IMR-90 (cell line): ENCODE measurements at regions not wholly inside any gene's neighbourhood (a gene's known extent, or its start where the extent isn't known, plus 50 kb on each side); places are given as distances from the start of the nearest gene placed in this dataset.

Experiments used
- ATAC-seq: fragments of 200-7000 bp; cut with Tn5 transposase; 2 replicates; pipeline ENCODE4 v1.9.1; 2020; ENCODE audit warnings: low read depth, mild to moderate bottlenecking, moderate library complexity
- BruUV-seq: library from RNA; stranded (reverse); fragments of 400-500 nt; replicated peaks from 2 replicates; lab custom pipeline; 2021; lab: Mats Ljungman, UMichigan
- CTCF ChIA-PET: fragments of 300-600 bp; formaldehyde crosslinking; extraction: SDS; loops from one replicate; lab custom pipeline; 2021; ENCODE audit warnings: antibody characterized with exemption; lab: Yijun Ruan, JAX
- POLR2A ChIA-PET: fragments of 300-600 bp; sonication (Branson Sonifier 250); formaldehyde crosslinking; loops from one replicate; lab custom pipeline; 2022; ENCODE audit warnings: antibody characterized with exemption; ENCODE audit not compliant: unreplicated experiment; lab: Charles Lee
- DNase-seq: peaks from one replicate; pipeline ENCODE4 v3.0.0; 2013
- H2AFZ ChIP-seq: replicated peaks from 2 replicates; pipeline ENCODE3; 2013; ENCODE audit warnings: low read length, mild to moderate bottlenecking; ENCODE audit not compliant: poor library complexity
- H2AK5ac ChIP-seq: 2 replicates; pipeline ENCODE4 v1.6.1; 2013; ENCODE audit warnings: low read depth, low read length, inconsistent platforms
- H2AK9ac ChIP-seq: replicated peaks from 2 replicates; pipeline ENCODE3; 2013; ENCODE audit warnings: mild to moderate bottlenecking, low read depth, low read length, moderate library complexity; ENCODE audit not compliant: poor library complexity
- H2BK120ac ChIP-seq: 2 replicates; pipeline ENCODE4 v1.6.1; 2013; ENCODE audit warnings: low read depth, low read length, inconsistent platforms
- H2BK15ac ChIP-seq: 3 replicates; pipeline ENCODE4 v1.6.1; 2013; ENCODE audit warnings: low read depth, low read length, inconsistent platforms
- H2BK20ac ChIP-seq: 2 replicates; pipeline ENCODE4 v1.6.1; 2013; ENCODE audit warnings: low read depth, mild to moderate bottlenecking, inconsistent platforms, low read length, moderate library complexity
- H2BK5ac ChIP-seq: 2 replicates; pipeline ENCODE4 v1.6.1; 2013; ENCODE audit warnings: mild to moderate bottlenecking, low read depth, low read length, inconsistent platforms; ENCODE audit not compliant: poor library complexity, severe bottlenecking
- H3K14ac ChIP-seq: replicated peaks from 2 replicates; pipeline ENCODE4 v1.6.1; 2013; ENCODE audit warnings: low read depth, low read length, inconsistent platforms
- H3K18ac ChIP-seq: 2 replicates; pipeline ENCODE4 v1.6.1; 2013; ENCODE audit warnings: low read depth, low read length, control low read depth
- H3K23ac ChIP-seq: 2 replicates; pipeline ENCODE4 v1.6.1; 2013; ENCODE audit warnings: low read depth, low read length, inconsistent platforms
- H3K27ac ChIP-seq: 2 replicates; pipeline ENCODE4 v1.5.1; 2013; ENCODE audit warnings: mild to moderate bottlenecking, control low read depth, low read length; ENCODE audit not compliant: insufficient read depth
- H3K27me3 ChIP-seq: 2 replicates; pipeline ENCODE4 v1.6.1; 2013; ENCODE audit warnings: low read length; ENCODE audit not compliant: control insufficient read depth, insufficient read depth
- H3K36me3 ChIP-seq: 2 replicates; pipeline ENCODE4 v1.6.1; 2013; ENCODE audit warnings: low read length, mixed read lengths; ENCODE audit not compliant: control insufficient read depth, insufficient read depth
- H3K4ac ChIP-seq: 2 replicates; pipeline ENCODE4 v1.6.1; 2013; ENCODE audit warnings: low read depth, low read length, inconsistent platforms
- H3K4me1 ChIP-seq: 2 replicates; pipeline ENCODE4 v1.6.1; 2013; ENCODE audit warnings: low read length, mixed read lengths; ENCODE audit not compliant: control insufficient read depth, insufficient read depth
- H3K4me2 ChIP-seq: 2 replicates; pipeline ENCODE4 v1.6.1; 2013; ENCODE audit warnings: low read depth, mild to moderate bottlenecking, control low read depth, low read length, moderate library complexity
- H3K4me3 ChIP-seq: 2 replicates; pipeline ENCODE4 v1.5.1; 2013; ENCODE audit warnings: low read depth, mild to moderate bottlenecking, control low read depth, low read length, moderate library complexity; ENCODE audit not compliant: insufficient read depth
- H3K56ac ChIP-seq: 2 replicates; pipeline ENCODE4 v1.6.1; 2013; ENCODE audit warnings: low read length, inconsistent platforms; ENCODE audit not compliant: insufficient read depth; ENCODE audit errors: extremely low read depth
- H3K79me1 ChIP-seq, 2 experiments: 2 replicates each; pipeline ENCODE4 v1.6.1; 2013; ENCODE audit warnings: low read length in 2 of 2, inconsistent platforms in 1 of 2, low read depth in 1 of 2
- H3K9ac ChIP-seq: 2 replicates; pipeline ENCODE4 v1.6.1; 2013; ENCODE audit warnings: low read depth, low read length, control low read depth
- H3K9me1 ChIP-seq: 2 replicates; pipeline ENCODE4 v1.6.1; 2013; ENCODE audit warnings: low read length, inconsistent platforms; ENCODE audit not compliant: insufficient read depth
- H3K9me3 ChIP-seq: 2 replicates; pipeline ENCODE4 v1.6.1; 2013; ENCODE audit warnings: low read length; ENCODE audit not compliant: control insufficient read depth, insufficient read depth
- H4K20me1 ChIP-seq: 2 replicates; pipeline ENCODE4 v1.6.1; 2013; ENCODE audit warnings: low read length, inconsistent platforms; ENCODE audit not compliant: insufficient read depth
- H4K5ac ChIP-seq: 2 replicates; pipeline ENCODE4 v1.6.1; 2013; ENCODE audit warnings: mild to moderate bottlenecking, low read depth, low read length, control low read depth
- H4K8ac ChIP-seq, 2 experiments: 2 replicates each; pipeline ENCODE4 v1.6.1; 2013; ENCODE audit warnings: low read depth in 2 of 2, low read length in 2 of 2, control low read depth in 1 of 2, inconsistent platforms in 1 of 2
- H4K91ac ChIP-seq: 2 replicates; pipeline ENCODE4 v1.6.1; 2013; ENCODE audit warnings: low read depth, low read length, inconsistent platforms; ENCODE audit not compliant: insufficient read depth
- BHLHE40 ChIP-seq: fragments of 150-350 bp; IDR thresholded peaks from 2 replicates; pipeline ENCODE4 v1.6.1; 2016; ENCODE audit warnings: mild to moderate bottlenecking, low read depth, low read length
- CEBPB ChIP-seq: IDR thresholded peaks from 2 replicates; pipeline ENCODE4 v1.6.1; 2012; ENCODE audit warnings: low read depth, low read length, improper control_type of control experiment
- CHD1 ChIP-seq: IDR thresholded peaks from 2 replicates; pipeline ENCODE4 v1.6.1; 2012; ENCODE audit warnings: low read depth, low read length, improper control_type of control experiment
- FOS ChIP-seq: fragments of 150-350 bp; IDR thresholded peaks from 2 replicates; pipeline ENCODE4 v1.6.1; 2016; ENCODE audit warnings: low read depth, low read length
- NFE2L2 ChIP-seq: fragments of 150-350 bp; IDR thresholded peaks from 2 replicates; pipeline ENCODE4 v1.6.1; 2016; ENCODE audit warnings: low read depth, mild to moderate bottlenecking, low read length
- POLR2A ChIP-seq: IDR thresholded peaks from 2 replicates; pipeline ENCODE4 v1.6.1; 2012; ENCODE audit warnings: mild to moderate bottlenecking, low read depth, low read length
- RCOR1 ChIP-seq: IDR thresholded peaks from 2 replicates; pipeline ENCODE4 v1.6.1; 2012; ENCODE audit warnings: mild to moderate bottlenecking, low read length, improper control_type of control experiment; ENCODE audit not compliant: insufficient replicate concordance
- RFX5 ChIP-seq: IDR thresholded peaks from 2 replicates; pipeline ENCODE4 v1.8.0; 2012; ENCODE audit warnings: low read depth, mild to moderate bottlenecking, low read length, moderate library complexity
- USF2 ChIP-seq: fragments of 150-350 bp; IDR thresholded peaks from 2 replicates; pipeline ENCODE4 v1.6.1; 2017; ENCODE audit warnings: mild to moderate bottlenecking, antibody characterized with exemption, low read length, low read depth
- WGBS, 2 experiments: methylation state at CpG; one replicate each; pipeline versions ENCODE4 v1.1.5 to v1.1.7; 2013; ENCODE audit warnings: missing lambda C conversion rate in 2 of 2; ENCODE audit not compliant: insufficient read length in 1 of 2; ENCODE audit errors: extremely low coverage in 2 of 2; 5-methylcytosine and 5-hydroxymethylcytosine counted together
- dilution Hi-C: fragments of 300-500 bp; cut with HindIII; formaldehyde crosslinking; loops from one replicate; pipeline ENCODE4 v1.14.3; 2018; ENCODE audit warnings: low sequenced_read_pairs; ENCODE audit not compliant: unreplicated experiment
- in situ Hi-C: fragments of 300-500 bp; cut with MboI; formaldehyde crosslinking; loops from 3 replicates; pipeline ENCODE4 v1.14.3; 2019; ENCODE audit warnings: low sequenced_read_pairs, inconsistent platforms, mixed read lengths
- intact Hi-C: fragments of 100-400 bp; cut with micrococcal nuclease; formaldehyde crosslinking; loops from 2 replicates; pipeline ENCODE4 v1.10.0; 2022
- TF ChIP-seq, protein P1 (sequence below): conservative IDR thresholded peaks from 2 replicates; pipeline ENCODE4 v1.5.1; 2012; ENCODE audit warnings: mild to moderate bottlenecking, low read depth, low read length, improper control_type of control experiment
- TF ChIP-seq, protein P2 (sequence below): fragments of 150-350 bp; IDR thresholded peaks from 2 replicates; pipeline ENCODE4 v1.6.1; 2016; ENCODE audit warnings: low read depth, mild to moderate bottlenecking, low read length, moderate library complexity, borderline replicate concordance

- BruUV-seq = no TSS peak
- Histone ChIP-seq H3K9me1 (no peaks in the 10 kb centered on the region), H2AFZ (no peak overlapping the region), H3K27ac (no peak overlapping the region), H3K9me3 (peaks cover 8% of the 10 kb centered on the region), H3K27me3 (no peaks in the 10 kb centered on the region), H3K79me1 (no peaks in the 10 kb centered on the region), H3K14ac (no peak overlapping the region), H4K91ac (no peak overlapping the region), H4K20me1 (no peaks in the 10 kb centered on the region), H2BK20ac (no peak overlapping the region), H3K4ac (no peak overlapping the region), H3K18ac (no peak overlapping the region), H3K4me3 (no peak overlapping the region), H4K8ac (no peak overlapping the region), H2AK5ac (no peak overlapping the region), H3K56ac (no peak overlapping the region), H3K23ac (no peak overlapping the region), H3K9ac (no peak overlapping the region), H2BK15ac (no peak overlapping the region), H2BK120ac (no peak overlapping the region), H2AK9ac (no peak overlapping the region), H3K36me3 (no peaks in the 10 kb centered on the region), H4K5ac (no peak overlapping the region), H2BK5ac (no peak overlapping the region), H3K4me1 (no peaks in the 10 kb centered on the region), H3K4me2 (no peak overlapping the region)
- in situ Hi-C loops = no loop called here
- intact Hi-C loops = no loop called here
- ChIA-PET CTCF (interaction anchor here (0.6 kb wide), 1 partner anchor 31 kb away, joined by 3 read pairs; no protein-coding TSS in a partner anchor), POLR2A (no interaction called here)
- TF ChIP-seq BHLHE40 = no peak
- no peak for TF ChIP-seq USF2
- no peak for TF ChIP-seq FOS
- no peak for TF ChIP-seq RFX5
- no peak for TF ChIP-seq RCOR1
- TF ChIP-seq, protein P1, sequence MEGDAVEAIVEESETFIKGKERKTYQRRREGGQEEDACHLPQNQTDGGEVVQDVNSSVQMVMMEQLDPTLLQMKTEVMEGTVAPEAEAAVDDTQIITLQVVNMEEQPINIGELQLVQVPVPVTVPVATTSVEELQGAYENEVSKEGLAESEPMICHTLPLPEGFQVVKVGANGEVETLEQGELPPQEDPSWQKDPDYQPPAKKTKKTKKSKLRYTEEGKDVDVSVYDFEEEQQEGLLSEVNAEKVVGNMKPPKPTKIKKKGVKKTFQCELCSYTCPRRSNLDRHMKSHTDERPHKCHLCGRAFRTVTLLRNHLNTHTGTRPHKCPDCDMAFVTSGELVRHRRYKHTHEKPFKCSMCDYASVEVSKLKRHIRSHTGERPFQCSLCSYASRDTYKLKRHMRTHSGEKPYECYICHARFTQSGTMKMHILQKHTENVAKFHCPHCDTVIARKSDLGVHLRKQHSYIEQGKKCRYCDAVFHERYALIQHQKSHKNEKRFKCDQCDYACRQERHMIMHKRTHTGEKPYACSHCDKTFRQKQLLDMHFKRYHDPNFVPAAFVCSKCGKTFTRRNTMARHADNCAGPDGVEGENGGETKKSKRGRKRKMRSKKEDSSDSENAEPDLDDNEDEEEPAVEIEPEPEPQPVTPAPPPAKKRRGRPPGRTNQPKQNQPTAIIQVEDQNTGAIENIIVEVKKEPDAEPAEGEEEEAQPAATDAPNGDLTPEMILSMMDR = no peak
- no peak for TF ChIP-seq POLR2A
- no peak for TF ChIP-seq CHD1
- TF ChIP-seq CEBPB = no peak
- TF ChIP-seq, protein P2, sequence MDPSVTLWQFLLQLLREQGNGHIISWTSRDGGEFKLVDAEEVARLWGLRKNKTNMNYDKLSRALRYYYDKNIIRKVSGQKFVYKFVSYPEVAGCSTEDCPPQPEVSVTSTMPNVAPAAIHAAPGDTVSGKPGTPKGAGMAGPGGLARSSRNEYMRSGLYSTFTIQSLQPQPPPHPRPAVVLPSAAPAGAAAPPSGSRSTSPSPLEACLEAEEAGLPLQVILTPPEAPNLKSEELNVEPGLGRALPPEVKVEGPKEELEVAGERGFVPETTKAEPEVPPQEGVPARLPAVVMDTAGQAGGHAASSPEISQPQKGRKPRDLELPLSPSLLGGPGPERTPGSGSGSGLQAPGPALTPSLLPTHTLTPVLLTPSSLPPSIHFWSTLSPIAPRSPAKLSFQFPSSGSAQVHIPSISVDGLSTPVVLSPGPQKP = no peak
- TF ChIP-seq NFE2L2 = no peak
- WGBS, 2 experiments = no CpG with 5 or more reads among the region's 1 CpG
- dilution Hi-C loops = no loop called here
- DNase-seq (no peak), ATAC-seq (no peak)
Measured at GRCh38 chr14:53478174-53478573, 325.1 kb upstream of the DDHD1 start.
